HepG2 (cell line): ENCODE measurements at regions not wholly inside any gene's neighbourhood (a gene's known extent, or its start where the extent isn't known, plus 50 kb on each side); places are given as distances from the start of the nearest gene placed in this dataset.

ENCODE experiments used
- ATAC-seq: fragments of 200-7000 bp; cut with Tn5 transposase; 3 replicates; pipeline ENCODE4 v1.9.1; 2020; ENCODE audit warnings: mild to moderate bottlenecking, moderate library complexity
- BruUV-seq: library from RNA; stranded (reverse); fragments of 400-500 nt; replicated peaks from 2 replicates; lab custom pipeline; 2021; lab: Mats Ljungman, UMichigan
- CTCF ChIA-PET: fragments of 300-600 bp; formaldehyde crosslinking; extraction: SDS; loops from one replicate; lab custom pipeline; 2021; ENCODE audit warnings: low total read pairs, inconsistent platforms, low intra/inter-chr PET ratio; lab: Yijun Ruan, JAX
- POLR2A ChIA-PET: fragments of 350-600 bp; sonication (Branson Sonifier 250); formaldehyde crosslinking; loops from one replicate; lab custom pipeline; 2020; ENCODE audit warnings: antibody characterized with exemption, inconsistent platforms; lab: Yijun Ruan, JAX
- DNase-seq: peaks from one replicate; pipeline ENCODE4 v3.0.0-alpha.2; 2015; ENCODE audit warnings: low spot score
- FAIRE-seq: peaks from 3 replicates; lab custom pipeline; 2011; peaks lifted over from hg19 to GRCh38; lab: Jason Lieb, UNC
- H2AFZ ChIP-seq: one replicate; pipeline ENCODE4 v1.6.1; 2011; ENCODE audit warnings: low read length, inconsistent platforms
- H3K27ac ChIP-seq: fragments of 300-600 bp; 3 replicates; pipeline ENCODE4 v1.8.0; 2011; ENCODE audit warnings: mixed run types, mild to moderate bottlenecking, mixed read lengths, low read length, inconsistent platforms; ENCODE audit not compliant: insufficient read depth; ENCODE audit errors: extremely low read length
- H3K27me3 ChIP-seq, 2 experiments: fragments of 200-600 bp in 1 of 2; 2 replicates in 1 of 2; 3 replicates in 1 of 2; pipeline versions ENCODE4 v1.6.0 to v1.8.0; 2011; ENCODE audit warnings: low read length in 2 of 2, mild to moderate bottlenecking in 2 of 2, moderate library complexity in 2 of 2, inconsistent platforms in 1 of 2; ENCODE audit not compliant: insufficient read depth in 2 of 2, control insufficient read depth in 1 of 2
- H3K36me3 ChIP-seq, 2 experiments: fragments of 200-600 bp in 1 of 2; replicated peaks in 1 of 2; 2 replicates in 1 of 2; 3 replicates in 1 of 2; pipeline versions ENCODE4 v1.5.1 to v1.8.0; 2011; ENCODE audit warnings: low read length in 2 of 2, inconsistent platforms in 1 of 2; ENCODE audit not compliant: insufficient read depth in 2 of 2, control insufficient read depth in 1 of 2
- H3K4me1 ChIP-seq: 2 replicates; pipeline ENCODE4 v1.5.1; 2012; ENCODE audit warnings: low read length, inconsistent platforms; ENCODE audit not compliant: insufficient read depth
- H3K4me2 ChIP-seq: 2 replicates; pipeline ENCODE4 v1.6.0; 2011; ENCODE audit warnings: low read depth, low read length, inconsistent platforms
- H3K4me3 ChIP-seq, 3 experiments: fragments of 200-600 bp in 1 of 3; sonication (generic), shearing (Covaris generic) in 1 of 3; replicated peaks in 1 of 3; 2 replicates each; pipeline ENCODE4 v1.5.1; 2011 to 2016; ENCODE audit warnings: low read length in 3 of 3, inconsistent platforms in 2 of 3, low read depth in 2 of 3, mild to moderate bottlenecking in 2 of 3, control low read depth in 1 of 3, mixed read lengths in 1 of 3; ENCODE audit not compliant: insufficient read depth in 1 of 3
- H3K79me2 ChIP-seq: one replicate; pipeline ENCODE4 v1.6.1; 2011; ENCODE audit warnings: low read length, inconsistent platforms; ENCODE audit not compliant: insufficient read depth
- H3K9ac ChIP-seq: 2 replicates; pipeline ENCODE4 v1.6.0; 2011; ENCODE audit warnings: mild to moderate bottlenecking, low read depth, low read length, inconsistent platforms; ENCODE audit not compliant: insufficient read depth
- H3K9me3 ChIP-seq: 2 replicates; pipeline ENCODE4 v1.5.1; 2012; ENCODE audit warnings: mild to moderate bottlenecking, low read length
- H4K20me1 ChIP-seq: 2 replicates; pipeline ENCODE4 v1.6.0; 2011; ENCODE audit warnings: inconsistent platforms, mild to moderate bottlenecking, low read length, moderate library complexity; ENCODE audit not compliant: insufficient read depth
- GFI1 ChIP-seq: sonication (generic); formaldehyde crosslinking; IDR thresholded peaks from 2 replicates; pipeline ENCODE4 v1.5.0; 2020; ENCODE audit warnings: missing genetic modification reagents, mild to moderate bottlenecking, borderline replicate concordance
- NR2F1 ChIP-seq, 2 experiments: fragments of 450-650 bp in 1 of 2; formaldehyde crosslinking in 1 of 2; IDR thresholded peaks; 2 replicates each; pipeline versions ENCODE4 v1.5.0 to v1.6.1; 2016 to 2020; ENCODE audit warnings: mild to moderate bottlenecking in 1 of 2, missing compliant biosample characterization in 1 of 2, missing genetic modification reagents in 1 of 2, moderate library complexity in 1 of 2
- PHF21A ChIP-seq: sonication (generic); formaldehyde crosslinking; IDR thresholded peaks from 2 replicates; pipeline ENCODE4 v1.5.0; 2020; ENCODE audit warnings: mild to moderate bottlenecking, missing genetic modification reagents
- RARG ChIP-seq: sonication (generic); formaldehyde crosslinking; IDR thresholded peaks from 2 replicates; pipeline ENCODE4 v1.4.0; 2020; ENCODE audit warnings: low read depth, mild to moderate bottlenecking, missing genetic modification reagents
- RXRA ChIP-seq: sonication (generic); formaldehyde crosslinking; IDR thresholded peaks from 2 replicates; pipeline ENCODE4 v1.5.1; 2020; ENCODE audit warnings: missing genetic modification reagents
- SMYD3 ChIP-seq: sonication (generic); formaldehyde crosslinking; IDR thresholded peaks from 2 replicates; pipeline ENCODE4 v1.8.1; 2023; ENCODE audit warnings: mild to moderate bottlenecking, missing genetic modification reagents
- ZKSCAN1 ChIP-seq: fragments of 150-350 bp; IDR thresholded peaks from 2 replicates; pipeline ENCODE4 v1.6.1; 2014; ENCODE audit warnings: low read length
- ZNF276 ChIP-seq: sonication (generic); formaldehyde crosslinking; IDR thresholded peaks from 2 replicates; pipeline ENCODE4 v1.4.0; 2020; ENCODE audit warnings: mild to moderate bottlenecking, low read depth, missing genetic modification reagents
- ZNF441 ChIP-seq: sonication (generic); formaldehyde crosslinking; IDR thresholded peaks from 2 replicates; pipeline ENCODE4 v1.7.0; 2021; ENCODE audit warnings: missing genetic modification reagents, borderline replicate concordance
- ZNF691 ChIP-seq: sonication (generic); formaldehyde crosslinking; IDR thresholded peaks from 2 replicates; pipeline ENCODE4 v1.4.0; 2020; ENCODE audit warnings: missing genetic modification reagents, low read depth, mild to moderate bottlenecking, borderline replicate concordance
- in situ Hi-C: cut with HindIII; loops from 2 replicates; pipeline ENCODE4 v1.10.0; 2017; ENCODE audit warnings: low pct_unique_long_range_greater_than_20kb; ENCODE audit not compliant: extremely low pct_ligation_motif_present
- intact Hi-C: fragments of 100-400 bp; cut with micrococcal nuclease; formaldehyde crosslinking; loops from one replicate; pipeline ENCODE4 v1.10.0; 2022; ENCODE audit not compliant: unreplicated experiment

GRCh38 chr10:2367083-2367482 lies 629.8 kb upstream of the ADARB2 start (continued):
- TF ChIP-seq ZNF441 (CRISPR knock-in tag) (no peak), NR2F1 (CRISPR knock-in tag; IDR thresholded peaks at IDR 0.05) (no peak), GFI1 (CRISPR knock-in tag) (no peak), RARG (CRISPR knock-in tag) (no peak), ZNF276 (CRISPR knock-in tag) (no peak), ZKSCAN1 (no peak), SMYD3 (CRISPR knock-in tag) (no peak), RXRA (CRISPR knock-in tag) (no peak)

GRCh38 chr10:2366264-2366931 lies 629.1 kb upstream of the ADARB2 start:
- intact Hi-C loops: no loop called here
- Histone ChIP-seq H3K4me1 (no peaks in the 10 kb centered on the region), H2AFZ (no peak overlapping the region), H4K20me1 (no peaks in the 10 kb centered on the region), H3K9ac (no peak overlapping the region), H3K36me3 (no peaks in the 10 kb centered on the region), H3K79me2 (no peaks in the 10 kb centered on the region), H3K27me3 (no peaks in the 10 kb centered on the region; a peak in 1 of 5 replicates), H3K27ac (no peak overlapping the region), H3K9me3 (no peaks in the 10 kb centered on the region), H3K4me3 (no peak overlapping the region), H3K4me2 (no peak overlapping the region)
- FAIRE-seq (no peak), DNase-seq (no peak), ATAC-seq (no peak)
- BruUV-seq: no TSS peak
- ChIA-PET POLR2A (no interaction called here), CTCF (no interaction called here)
- in situ Hi-C loops: no loop called here
- TF ChIP-seq ZNF691 (CRISPR knock-in tag) (no peak), PHF21A (CRISPR knock-in tag) (no peak)
